ENCODE measurements at regions not wholly inside any gene's neighbourhood (a gene's known extent, or its start where the extent isn't known, plus 50 kb on each side); places are given as distances from the start of the nearest gene placed in this dataset.
"Not testable (repeated sequence)": the region's sequence is repeated elsewhere in the genome, so short reads cannot be mapped to it uniquely, and the experiment has no call there.

DNA sequence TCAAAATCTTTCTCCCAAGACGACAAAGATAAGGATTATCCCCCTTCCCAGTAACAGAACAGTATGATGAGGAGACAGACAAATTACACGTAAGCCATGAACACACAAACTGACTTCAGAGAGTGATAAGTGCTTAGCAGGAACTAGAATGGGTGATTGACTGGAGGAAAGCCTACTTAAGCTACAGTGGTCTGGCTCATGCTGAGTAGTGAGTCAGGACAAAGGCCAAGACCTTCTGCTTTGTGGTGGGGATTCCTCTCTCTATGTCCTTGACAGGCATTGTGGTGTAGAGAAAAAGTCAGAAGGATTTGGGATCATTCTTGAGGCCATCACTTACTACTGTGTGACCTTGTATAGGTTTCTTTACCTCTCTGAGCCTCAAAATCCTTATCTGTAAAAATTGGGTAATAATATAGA is 381.9 kb upstream of the CCL2 start:
- no peak for DNase-seq (ENCODE audit: low read depth in 2 of 3, low spot score in 2 of 3)

DNA sequence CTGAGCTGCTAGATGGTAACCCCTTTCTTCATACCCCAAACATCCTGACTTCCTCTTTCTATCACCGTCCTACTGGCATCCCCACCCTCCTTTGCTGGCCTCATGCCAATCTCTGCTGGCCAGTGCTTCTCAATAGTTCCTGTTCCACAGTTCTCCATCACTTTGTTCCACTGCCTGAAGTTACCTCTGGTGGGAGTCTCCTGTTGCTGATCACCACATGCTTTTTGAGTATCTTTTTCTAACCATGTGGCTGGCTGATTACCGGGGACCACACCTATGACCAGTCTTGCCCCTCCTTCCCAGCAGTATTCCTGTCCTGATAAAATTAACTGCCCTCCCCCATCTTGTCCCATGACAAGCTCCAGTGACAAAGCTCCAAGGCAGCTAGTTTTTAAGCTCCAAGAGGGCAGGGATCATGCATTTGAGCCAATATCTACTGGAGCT is 380.4 kb upstream of the CCL2 start:
- DNase-seq (ENCODE audit: low read depth in 2 of 3, low spot score in 2 of 3): peak in 2 of 3 donors; percentile 62 to 88

DNA sequence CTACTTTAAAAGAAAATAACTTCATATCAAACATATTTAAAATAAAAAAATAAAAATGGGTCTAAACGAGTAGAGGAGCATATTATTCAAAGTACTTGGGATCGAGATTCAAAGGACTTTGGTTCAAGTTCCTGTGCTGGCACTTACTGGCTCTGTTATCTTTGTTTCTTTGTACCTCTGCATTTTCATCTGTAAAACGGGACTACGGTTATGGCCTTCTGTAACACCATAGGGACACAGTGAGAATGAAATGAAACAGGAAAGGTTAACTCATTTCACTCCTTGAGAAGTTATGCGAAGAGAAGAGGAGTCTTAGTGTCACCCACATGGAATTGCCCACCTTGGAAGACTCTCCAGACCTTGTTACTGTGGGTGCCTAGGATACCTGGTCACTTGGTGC is 379.1 kb upstream of the CCL2 start:
- no peak for DNase-seq (ENCODE audit: low read depth in 2 of 3, low spot score in 2 of 3)

DNA sequence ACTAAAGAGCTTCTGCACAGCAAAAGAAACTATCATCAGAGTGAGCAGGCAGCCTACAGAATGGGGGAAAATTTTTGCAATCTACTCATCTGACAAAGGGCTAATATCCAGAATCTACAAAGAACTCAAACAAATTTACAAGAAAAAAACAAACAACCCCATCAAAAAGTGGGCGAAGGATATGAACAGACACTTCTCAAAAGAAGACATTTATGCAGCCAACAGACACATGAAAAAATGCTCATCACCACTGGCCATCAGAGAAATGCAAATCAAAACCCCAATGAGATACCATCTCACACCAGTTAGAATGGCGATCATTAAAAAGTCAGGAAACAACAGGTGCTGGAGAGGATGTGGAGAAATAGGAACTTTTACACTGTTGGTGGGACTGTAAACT is 372.8 kb upstream of the CCL2 start:
- not testable (repeated sequence) for DNase-seq (ENCODE audit: low read depth in 2 of 3, low spot score in 2 of 3)

DNA sequence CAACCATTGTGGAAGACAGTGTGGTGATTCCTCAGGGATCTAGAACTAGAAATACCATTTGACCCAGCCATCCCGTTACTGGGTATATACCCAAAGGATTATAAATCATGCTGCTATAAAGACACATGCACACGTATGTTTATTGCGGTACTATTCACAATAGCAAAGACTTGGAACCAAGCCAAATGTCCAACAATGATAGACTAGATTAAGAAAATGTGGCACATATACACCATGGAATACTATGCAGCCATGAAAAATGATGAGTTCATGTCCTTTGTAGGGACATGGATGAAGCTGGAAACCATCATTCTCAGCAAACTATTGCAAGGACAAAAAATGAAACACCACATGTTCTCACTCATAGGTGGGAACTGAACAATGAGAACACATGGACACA is 372.4 kb upstream of the CCL2 start:
- not testable (repeated sequence) for DNase-seq (ENCODE audit: low read depth in 2 of 3, low spot score in 2 of 3)

DNA sequence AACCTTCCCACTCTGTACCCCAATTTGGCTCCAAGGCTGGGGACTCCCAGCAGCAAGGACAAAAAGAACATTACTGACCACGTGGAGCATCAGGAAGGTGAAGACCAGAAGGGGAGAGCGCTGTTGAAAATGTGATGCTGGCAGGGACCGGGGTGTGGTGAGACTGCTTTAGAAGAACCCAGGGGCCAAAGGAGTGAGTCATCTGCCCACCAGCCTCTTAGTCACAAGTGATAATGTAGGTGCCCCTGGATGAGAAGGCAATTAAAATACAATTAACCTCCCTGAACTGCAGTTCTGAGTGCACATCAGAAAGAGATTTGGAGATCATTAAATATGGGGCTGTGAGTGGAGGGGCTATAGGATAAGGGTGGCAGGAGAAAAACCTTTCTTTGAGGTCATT is 366.6 kb upstream of the CCL2 start:
- DNase-seq (ENCODE audit: low read depth in 2 of 3, low spot score in 2 of 3): no peak

DNA sequence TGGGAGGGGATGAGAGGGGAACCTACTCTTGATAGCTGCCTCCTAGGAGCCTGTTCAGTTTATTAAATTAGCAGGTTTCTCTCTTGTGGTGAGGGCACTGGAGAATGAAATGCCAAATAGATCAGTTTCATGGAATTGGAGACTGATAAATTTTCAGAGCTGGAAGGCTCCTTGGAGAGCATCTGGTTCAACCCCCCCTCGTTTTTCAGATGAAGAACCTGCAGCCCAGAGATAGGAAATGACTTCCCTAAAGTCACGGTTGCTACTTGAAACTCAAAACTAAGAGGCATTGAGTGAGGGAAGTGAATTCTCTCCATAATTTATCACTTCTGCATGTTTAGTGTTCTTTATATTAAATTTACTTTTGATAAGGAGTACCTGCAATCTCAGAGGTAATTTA is 366.0 kb upstream of the CCL2 start:
- peak in 1 of 3 donors; percentile 51 for DNase-seq (ENCODE audit: low read depth in 2 of 3, low spot score in 2 of 3)

DNA sequence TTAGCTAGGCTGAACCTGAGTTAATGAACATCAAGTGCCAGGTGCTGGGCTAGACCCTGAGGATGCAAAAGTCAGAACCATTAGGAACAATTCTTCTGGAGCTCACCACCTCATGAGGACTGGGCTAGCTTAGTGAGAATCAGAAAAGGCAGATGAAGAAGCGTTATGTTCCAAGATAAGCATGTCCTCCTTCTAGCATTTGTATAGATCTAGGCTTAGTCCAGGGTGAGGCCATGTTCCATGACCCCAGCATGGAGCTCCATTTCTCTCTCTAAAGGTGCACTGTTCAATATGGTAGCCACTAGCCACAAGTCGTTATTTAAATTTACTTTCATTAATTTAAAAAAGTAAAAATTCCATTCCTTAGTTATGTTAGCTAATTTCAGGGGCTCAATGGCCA is 365.3 kb upstream of the CCL2 start:
- no peak for DNase-seq (ENCODE audit: low read depth in 2 of 3, low spot score in 2 of 3)

DNA sequence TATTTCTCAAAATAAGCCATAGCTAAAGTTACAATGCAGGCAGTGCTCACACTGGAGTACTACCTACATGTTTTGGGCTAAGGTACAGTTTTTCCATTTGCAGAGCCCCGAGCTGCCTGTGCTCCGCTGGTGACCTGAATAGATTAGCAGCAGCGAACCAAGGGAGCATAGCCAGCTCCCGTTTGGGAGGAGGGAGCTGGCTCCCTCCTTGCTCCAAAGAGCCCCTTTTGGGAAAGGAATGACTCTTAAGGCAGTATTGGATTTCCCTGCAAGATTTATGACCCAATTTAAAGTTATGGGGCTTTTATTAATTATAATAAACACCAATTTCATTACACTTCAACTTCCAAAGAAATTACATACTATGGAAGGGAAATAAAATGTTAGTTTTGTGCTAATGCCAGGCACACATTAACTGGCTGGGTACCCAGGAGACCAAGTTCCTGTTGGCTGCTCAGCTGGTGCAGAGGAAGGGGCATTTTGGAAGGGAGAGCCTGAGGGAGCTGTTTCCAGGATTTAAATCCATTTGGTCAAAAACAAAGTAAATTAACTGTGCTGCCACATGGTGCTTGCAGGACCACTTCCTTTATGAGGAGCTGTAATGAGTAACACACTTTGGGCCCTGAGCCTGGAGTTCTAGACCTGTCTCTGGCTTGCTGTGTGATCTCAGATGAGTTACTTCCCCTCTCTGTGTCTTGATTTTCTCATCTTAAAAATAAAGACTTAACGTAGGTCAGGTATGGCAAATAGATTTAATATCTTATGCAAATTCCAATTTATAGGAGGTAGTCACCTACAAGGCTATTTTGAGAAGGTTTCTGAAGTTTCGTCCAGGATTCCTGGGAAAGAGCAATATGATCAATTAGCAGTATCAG is 362.1 kb upstream of the CCL2 start:
- no peak for DNase-seq (ENCODE audit: low read depth in 2 of 3, low spot score in 2 of 3)

DNA sequence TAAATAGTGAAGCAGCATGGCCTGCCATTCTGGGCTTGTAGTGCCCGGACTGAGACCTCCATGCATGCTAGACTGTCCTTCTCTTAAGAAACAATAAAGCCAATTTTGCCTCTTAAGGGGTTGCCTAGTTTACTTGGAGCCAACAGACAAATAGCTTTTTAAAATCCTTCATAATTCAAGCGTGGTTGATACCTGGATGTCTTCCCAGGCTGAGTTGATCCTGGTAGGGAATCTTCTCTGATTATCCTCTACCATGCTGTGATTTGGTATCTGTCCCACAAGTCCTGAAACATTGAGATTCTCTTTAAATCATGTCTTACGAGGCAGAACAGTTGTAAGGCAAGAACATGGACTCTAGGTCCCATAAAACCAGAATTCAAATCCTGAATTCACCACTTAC is 359.6 kb upstream of the CCL2 start:
- no peak for DNase-seq (ENCODE audit: low read depth in 2 of 3, low spot score in 2 of 3)

DNA sequence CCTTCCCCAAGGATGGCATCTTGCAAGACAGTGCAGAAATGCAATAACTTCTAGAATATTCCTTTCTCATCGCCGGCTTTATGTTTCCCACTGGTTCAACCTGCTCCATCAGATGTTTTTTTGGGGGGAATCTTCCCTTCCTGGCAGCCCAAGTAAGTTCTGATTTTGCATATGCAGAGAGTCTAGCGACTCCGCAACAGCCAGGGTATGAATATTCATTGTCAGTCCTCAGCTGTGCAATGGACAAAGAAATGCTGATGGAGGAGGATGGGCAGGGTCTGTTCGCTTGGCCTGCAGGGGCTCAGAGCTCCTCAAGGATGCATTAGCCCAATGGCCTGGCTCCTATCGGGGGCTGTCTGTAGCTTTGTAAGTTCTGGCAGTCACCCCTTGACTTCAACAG is 358.8 kb upstream of the CCL2 start:
- DNase-seq (ENCODE audit: low read depth in 2 of 3, low spot score in 2 of 3): no peak

DNA sequence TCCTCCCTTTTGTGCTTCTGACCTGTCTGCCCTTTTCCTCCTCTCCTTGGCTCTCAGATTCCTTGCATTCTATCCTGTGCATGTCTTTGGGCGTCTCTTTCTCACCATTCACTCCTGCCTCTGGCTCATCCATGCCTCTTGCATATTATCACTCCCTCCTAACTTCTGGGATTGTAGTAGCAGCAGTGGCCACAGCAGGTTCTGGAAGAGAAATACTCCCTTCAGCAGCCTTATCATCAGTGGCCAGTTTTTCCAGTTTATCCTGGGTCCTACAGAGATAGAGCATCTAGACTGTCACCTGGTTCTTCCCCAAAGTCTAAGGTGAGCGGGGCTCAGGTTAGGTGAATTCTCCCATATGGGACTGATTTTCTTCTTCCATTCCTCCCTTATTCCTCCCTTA is 354.0 kb upstream of the CCL2 start:
- DNase-seq (ENCODE audit: low read depth in 2 of 3, low spot score in 2 of 3): no peak

DNA sequence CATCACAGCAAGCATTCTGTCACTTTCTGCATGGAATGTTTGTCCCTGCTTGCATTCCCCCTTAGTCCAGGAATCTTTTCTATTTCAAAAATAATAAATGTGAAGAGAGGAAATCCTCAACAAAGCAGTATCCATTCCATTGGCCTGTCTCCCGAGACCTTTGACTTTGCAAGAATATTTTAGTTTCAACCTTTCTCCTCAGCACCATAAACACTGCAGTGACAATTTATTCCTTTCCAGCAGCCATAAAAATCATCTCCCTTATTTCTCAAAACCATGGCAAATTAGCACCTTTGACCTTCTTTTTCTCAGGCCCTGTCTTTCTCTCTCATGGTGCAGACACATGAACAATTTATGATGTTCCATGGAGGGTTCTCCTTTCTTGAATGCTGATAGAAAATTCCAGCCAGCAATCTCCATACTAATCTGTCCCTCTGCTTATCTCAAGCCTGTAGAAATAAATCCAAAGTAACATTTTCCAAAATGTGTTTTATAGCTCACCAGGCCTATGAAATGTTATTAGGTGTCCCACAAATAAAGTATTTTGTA is 352.1 kb upstream of the CCL2 start:
- DNase-seq (ENCODE audit: low read depth in 2 of 3, low spot score in 2 of 3): no peak

DNA sequence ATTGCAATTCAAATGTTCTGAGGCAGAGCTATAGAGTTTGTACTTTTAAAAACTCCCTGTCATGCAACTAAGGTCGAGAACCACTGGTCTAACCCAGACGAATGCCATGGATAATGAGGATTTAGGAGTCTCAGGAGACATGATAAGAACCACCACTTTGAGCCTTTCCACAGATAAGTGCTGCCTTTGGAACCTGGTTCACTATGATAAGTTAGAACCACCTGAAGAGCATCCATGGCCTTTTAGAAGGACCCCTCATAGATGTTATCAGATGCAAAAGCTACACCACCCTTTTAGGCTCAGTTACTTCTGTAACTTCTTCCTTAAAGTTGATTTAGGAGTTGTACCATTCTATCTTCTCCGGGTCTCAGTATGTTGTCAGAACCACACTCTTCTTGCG is 350.6 kb upstream of the CCL2 start:
- no peak for DNase-seq (ENCODE audit: low read depth in 2 of 3, low spot score in 2 of 3)

DNA sequence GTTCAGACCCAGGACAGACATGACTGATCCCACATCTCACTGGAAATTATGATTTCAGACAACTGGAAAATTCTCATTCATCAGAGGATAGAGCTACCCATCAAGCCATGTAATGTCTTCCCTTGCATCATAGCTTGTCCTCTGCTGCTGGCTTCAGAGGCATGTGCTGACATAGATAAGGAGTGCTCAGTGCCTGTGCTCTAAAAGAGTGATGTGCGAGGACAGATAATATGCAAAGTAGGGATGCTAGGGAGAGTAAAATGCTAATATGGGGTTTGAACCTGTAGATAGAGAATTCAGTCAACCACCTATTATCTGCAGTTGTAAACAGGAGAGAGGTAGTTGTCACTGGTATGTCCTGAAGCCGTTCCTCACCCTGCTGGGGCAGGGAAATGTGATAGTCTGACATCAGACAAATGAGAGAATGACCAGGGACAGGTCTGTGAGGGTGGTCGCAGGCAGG is 349.7 kb upstream of the CCL2 start:
- peak in 2 of 3 donors; percentile 21 to 43 for DNase-seq (ENCODE audit: low read depth in 2 of 3, low spot score in 2 of 3)

DNA sequence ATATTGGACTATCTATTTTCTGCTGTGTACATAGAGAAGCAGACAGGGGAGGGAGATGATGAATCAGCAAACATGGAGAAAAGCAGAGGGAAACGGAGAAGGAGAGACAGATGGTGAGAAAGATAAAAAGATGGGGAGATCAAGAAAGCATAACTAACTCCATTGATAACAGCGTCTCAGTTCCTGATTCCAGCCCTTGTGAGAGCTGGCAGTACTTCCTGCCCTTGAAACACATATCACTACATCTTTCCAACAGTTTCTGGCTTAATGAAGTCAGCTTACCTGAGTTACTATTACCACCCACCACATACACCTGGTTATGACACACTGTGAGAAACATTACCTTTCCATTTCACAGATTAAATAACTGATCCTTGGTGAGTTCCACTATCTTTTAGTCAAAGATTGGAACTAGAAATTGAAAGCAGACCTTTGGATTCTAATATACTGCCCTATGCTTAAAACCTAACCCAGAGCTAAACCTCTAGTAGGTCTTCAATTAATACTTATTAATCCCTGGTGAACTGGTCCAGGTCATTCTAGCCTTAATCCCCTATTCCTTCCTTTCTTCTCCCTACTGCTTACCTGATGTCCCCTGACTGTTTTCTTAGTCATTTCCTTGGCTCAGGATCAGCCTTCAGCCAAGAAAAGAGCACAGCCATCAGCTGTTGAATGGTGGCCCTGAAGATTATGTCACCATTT is 346.6 kb upstream of the CCL2 start:
- peak in 1 of 3 donors; percentile 40 for DNase-seq (ENCODE audit: low read depth in 2 of 3, low spot score in 2 of 3)

DNA sequence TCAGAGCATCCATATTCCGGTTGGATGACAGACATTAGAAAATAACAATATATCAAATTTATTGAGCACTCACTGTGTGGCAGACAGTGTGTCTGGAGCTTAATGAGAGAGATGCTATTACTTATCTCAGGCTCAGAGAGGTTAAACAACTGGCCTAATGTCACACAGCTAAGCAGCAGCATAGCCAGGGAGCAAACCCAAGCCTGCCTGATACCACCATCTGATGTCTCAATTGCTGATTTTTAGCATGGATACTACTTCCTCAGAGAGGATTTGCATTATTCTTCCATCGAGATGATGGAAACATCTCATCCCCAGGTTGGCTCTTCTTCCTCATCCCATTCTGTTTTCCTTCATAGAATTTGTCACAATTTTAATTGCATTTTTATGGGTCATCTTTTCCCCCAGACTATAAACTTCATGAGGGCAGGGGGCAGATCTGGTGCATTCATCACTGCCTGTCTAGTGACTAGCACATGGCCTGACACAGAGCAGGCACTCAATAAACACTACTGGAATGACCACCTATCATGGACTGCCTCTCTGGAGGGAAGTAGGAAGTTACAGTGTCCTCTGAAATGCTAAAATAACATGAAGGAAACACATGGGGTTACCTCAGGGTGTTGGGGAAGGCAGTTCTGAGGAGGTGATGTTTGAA is 344.8 kb upstream of the CCL2 start:
- no peak for DNase-seq (ENCODE audit: low read depth in 2 of 3, low spot score in 2 of 3)

DNA sequence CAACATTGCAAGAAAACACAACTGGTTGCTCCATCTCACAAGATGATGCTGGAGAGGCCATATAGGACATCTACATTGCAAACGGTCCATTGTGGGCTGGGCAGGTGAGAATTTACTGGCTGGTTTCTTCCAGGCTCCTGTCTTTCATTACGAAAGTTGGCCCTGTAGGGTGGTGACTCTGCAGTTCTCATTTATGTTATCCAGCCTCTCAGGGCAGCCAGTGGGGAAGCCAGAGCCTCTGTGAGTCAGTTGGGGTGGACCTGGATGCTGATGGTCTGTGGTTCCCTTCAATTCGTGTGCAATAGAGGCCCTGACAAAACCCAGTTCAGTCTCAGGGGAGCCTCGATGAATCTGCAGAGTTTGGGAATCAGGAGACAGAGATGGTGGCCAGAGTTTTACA is 341.0 kb upstream of the CCL2 start:
- no peak for DNase-seq (ENCODE audit: low read depth in 2 of 3, low spot score in 2 of 3)

DNA sequence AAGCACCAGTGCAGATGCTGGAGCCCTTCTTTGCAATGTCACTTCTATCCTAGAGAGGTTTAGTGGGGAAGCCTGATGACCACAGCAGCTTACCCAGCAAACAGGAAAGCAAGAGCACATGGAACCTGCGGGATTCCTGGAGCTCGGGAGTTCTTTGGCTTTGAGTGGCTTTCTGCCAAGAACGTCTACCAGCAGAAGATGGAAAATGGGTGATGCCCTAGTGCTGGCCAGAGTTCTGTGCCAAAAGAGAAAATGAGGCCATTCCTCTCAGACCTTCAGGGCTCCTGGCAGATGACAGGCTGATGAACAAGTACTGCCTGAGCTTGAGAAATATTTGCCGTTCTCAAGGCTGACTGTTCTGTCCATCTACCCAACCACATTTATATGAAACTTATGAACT is 332.1 kb upstream of the CCL2 start:
- DNase-seq (ENCODE audit: low read depth in 2 of 3, low spot score in 2 of 3): no peak

DNA sequence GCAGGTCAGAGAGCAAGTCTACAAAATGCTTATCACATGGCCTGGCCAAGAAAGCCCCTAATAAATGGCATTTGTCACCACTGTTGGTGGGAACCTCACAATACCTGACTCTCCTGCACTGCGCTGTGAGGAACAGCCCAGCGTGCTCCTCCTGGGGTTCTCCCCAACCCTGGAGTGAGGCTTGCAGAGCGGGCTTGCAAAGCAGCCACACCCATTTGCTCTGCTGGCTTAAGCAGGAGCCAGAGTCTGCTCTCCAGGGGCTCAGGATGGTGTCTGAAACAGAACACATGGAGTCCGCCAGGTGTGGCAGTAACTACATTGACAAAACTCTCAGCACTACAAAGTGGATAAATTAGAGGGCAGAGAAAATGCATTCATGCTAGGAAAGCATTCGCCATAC is 331.0 kb upstream of the CCL2 start:
- no peak for DNase-seq (ENCODE audit: low read depth in 2 of 3, low spot score in 2 of 3)

DNA sequence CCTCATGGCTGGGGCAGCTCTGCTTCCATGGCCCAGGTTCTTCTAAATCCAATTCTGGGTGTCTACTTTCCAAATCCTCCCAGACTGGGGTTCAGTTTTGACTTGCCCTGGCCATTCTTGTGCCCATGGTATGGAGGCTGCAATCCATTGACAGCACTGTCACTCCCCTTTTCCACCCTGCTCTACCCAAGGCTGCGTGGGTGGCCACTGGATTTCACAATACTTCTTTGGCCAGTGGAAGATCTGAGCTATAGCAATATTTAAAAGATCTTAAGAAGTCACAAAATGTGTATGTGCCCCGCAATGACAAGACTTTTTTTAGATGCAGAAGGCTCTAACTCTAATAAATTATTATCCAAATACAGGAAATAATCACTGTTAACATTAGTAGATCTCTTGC is 329.4 kb upstream of the CCL2 start:
- DNase-seq (ENCODE audit: low read depth in 2 of 3, low spot score in 2 of 3): no peak

Data from hematopoietic multipotent progenitor cell (in vitro differentiated cells).